Skeletal muscle tissue (tissue), 3 donors: ENCODE measurements at regions not wholly inside any gene's neighbourhood (a gene's known extent, or its start where the extent isn't known, plus 50 kb on each side); places are given as distances from the start of the nearest gene placed in this dataset.

Source experiments
- H3K27ac ChIP-seq: one replicate; pipeline ENCODE4 v1.7.0; 2013; ENCODE audit warnings: mild to moderate bottlenecking, low read depth, low read length, inconsistent platforms
- H3K27me3 ChIP-seq, 3 donors: one replicate each; pipeline ENCODE4 v1.7.0; 2013; ENCODE audit warnings: low read length in 3 of 3; ENCODE audit not compliant: control insufficient read depth in 3 of 3, insufficient read depth in 3 of 3
- H3K36me3 ChIP-seq, 3 donors: one replicate each; pipeline ENCODE4 v1.7.0; 2013; ENCODE audit warnings: low read length in 3 of 3; ENCODE audit not compliant: control insufficient read depth in 3 of 3, insufficient read depth in 3 of 3
- H3K4me1 ChIP-seq, 3 donors: one replicate each; pipeline ENCODE4 v1.7.0; 2013; ENCODE audit warnings: low read length in 3 of 3, mild to moderate bottlenecking in 3 of 3; ENCODE audit not compliant: control insufficient read depth in 3 of 3, insufficient read depth in 3 of 3
- H3K4me3 ChIP-seq, 3 donors: one replicate each; pipeline ENCODE4 v1.7.0; 2013; ENCODE audit warnings: low read length in 3 of 3
- H3K9ac ChIP-seq, 3 donors: one replicate each; pipeline ENCODE4 v1.7.0; 2013; ENCODE audit warnings: low read length in 3 of 3, mild to moderate bottlenecking in 3 of 3, moderate library complexity in 2 of 3, low read depth in 1 of 3
- H3K9me3 ChIP-seq, 3 donors: one replicate each; pipeline ENCODE4 v1.7.0; 2013; ENCODE audit warnings: low read length in 3 of 3; ENCODE audit not compliant: control insufficient read depth in 3 of 3
- donor health status: Osteomylitis.

GRCh38 chr3:72388644-72389043 lies 459.6 kb downstream of the SHQ1 start:
- H3K27ac ChIP-seq, result no peak overlapping the region
- H3K27me3 ChIP-seq, result no peaks in the 10 kb centered on the region
- H3K4me3 ChIP-seq, result no peak overlapping the region
- no peaks in the 10 kb centered on the region for H3K36me3 ChIP-seq
- no peaks in the 10 kb centered on the region for H3K9me3 ChIP-seq
- H3K4me1 ChIP-seq, result peaks cover 0 to 12% (median 9%) of the 10 kb centered on the region in 3 donors
- no peak overlapping the region for H3K9ac ChIP-seq

GRCh38 chr3:72388117-72388516 lies 460.1 kb downstream of the SHQ1 start:
- Histone ChIP-seq H3K9ac (no peak overlapping the region), H3K9me3 (no peaks in the 10 kb centered on the region), H3K27ac (no peak overlapping the region), H3K36me3 (no peaks in the 10 kb centered on the region), H3K4me3 (no peak overlapping the region), H3K27me3 (no peaks in the 10 kb centered on the region), H3K4me1 (peaks cover 0 to 18% (median 9%) of the 10 kb centered on the region in 3 donors)

GRCh38 chr3:72386327-72387000 lies 461.8 kb downstream of the SHQ1 start:
- H3K4me3 ChIP-seq, result no peak overlapping the region
- H3K9ac ChIP-seq, result no peak overlapping the region
- H3K4me1 ChIP-seq, result peaks cover 11 to 30% (median 20%) of the 10 kb centered on the region in 3 donors

GRCh38 chr3:72385167-72385566 lies 463.1 kb downstream of the SHQ1 start:
- H3K9me3 ChIP-seq, result no peaks in the 10 kb centered on the region
- H3K27me3 ChIP-seq, result no peaks in the 10 kb centered on the region
- no peak overlapping the region for H3K27ac ChIP-seq
- H3K9ac ChIP-seq, result no peak overlapping the region
- H3K36me3 ChIP-seq, result no peaks in the 10 kb centered on the region
- peaks cover 15 to 37% (median 23%) of the 10 kb centered on the region in 3 donors for H3K4me1 ChIP-seq
- no peak overlapping the region for H3K4me3 ChIP-seq

More at GRCh38 chr3:72386327-72387000, 461.8 kb downstream of the SHQ1 start:
- H3K27ac ChIP-seq, result no peak overlapping the region
- no peaks in the 10 kb centered on the region for H3K36me3 ChIP-seq
- no peaks in the 10 kb centered on the region for H3K9me3 ChIP-seq
- no peaks in the 10 kb centered on the region for H3K27me3 ChIP-seq

GRCh38 chr3:72384602-72385001 lies 463.6 kb downstream of the SHQ1 start:
- Histone ChIP-seq H3K4me1 (peaks cover 17 to 41% (median 23%) of the 10 kb centered on the region in 3 donors), H3K27me3 (no peaks in the 10 kb centered on the region), H3K36me3 (no peaks in the 10 kb centered on the region), H3K27ac (no peak overlapping the region), H3K4me3 (no peak overlapping the region), H3K9ac (no peak overlapping the region), H3K9me3 (no peaks in the 10 kb centered on the region)

- no peaks in the 10 kb centered on the region for H3K27me3 ChIP-seq
- H3K9ac ChIP-seq, result no peak overlapping the region
- H3K27ac ChIP-seq, result no peak overlapping the region
- H3K36me3 ChIP-seq, result peaks cover 0 to 1% (median under 1%) of the 10 kb centered on the region in 3 donors
- H3K4me3 ChIP-seq, result no peak overlapping the region
- H3K9me3 ChIP-seq, result no peaks in the 10 kb centered on the region
- peaks cover 17 to 42% (median 23%) of the 10 kb centered on the region in 3 donors for H3K4me1 ChIP-seq
These were observed 464.4 kb downstream of the SHQ1 start for GRCh38 chr3:72383883-72384282.

GRCh38 chr3:72383230-72383629 lies 465.0 kb downstream of the SHQ1 start:
- peaks cover 17 to 42% (median 23%) of the 10 kb centered on the region in 3 donors for H3K4me1 ChIP-seq

GRCh38 chr3:72382460-72382859 lies 465.8 kb downstream of the SHQ1 start:
- peaks cover 17 to 42% (median 23%) of the 10 kb centered on the region in 3 donors for H3K4me1 ChIP-seq

More at GRCh38 chr3:72383230-72383629, 465.0 kb downstream of the SHQ1 start:
- Histone ChIP-seq H3K4me3 (no peak overlapping the region), H3K27ac (no peak overlapping the region), H3K9ac (no peak overlapping the region), H3K36me3 (peaks cover 5 to 7% (median 7%) of the 10 kb centered on the region in 3 donors), H3K9me3 (no peaks in the 10 kb centered on the region), H3K27me3 (no peaks in the 10 kb centered on the region)

GRCh38 chr3:72381584-72381983 lies 466.7 kb downstream of the SHQ1 start:
- no peak overlapping the region for H3K4me3 ChIP-seq
- peaks cover 17 to 42% (median 23%) of the 10 kb centered on the region in 3 donors for H3K4me1 ChIP-seq
- peaks cover 7 to 14% (median 9%) of the 10 kb centered on the region in 3 donors for H3K36me3 ChIP-seq
- no peaks in the 10 kb centered on the region for H3K9me3 ChIP-seq
- no peak overlapping the region for H3K27ac ChIP-seq
- H3K27me3 ChIP-seq, result no peaks in the 10 kb centered on the region
- no peak overlapping the region for H3K9ac ChIP-seq

More at GRCh38 chr3:72382460-72382859, 465.8 kb downstream of the SHQ1 start:
- Histone ChIP-seq H3K4me3 (no peak overlapping the region), H3K36me3 (peaks cover 7 to 10% (median 9%) of the 10 kb centered on the region in 3 donors), H3K9me3 (no peaks in the 10 kb centered on the region), H3K27ac (no peak overlapping the region), H3K27me3 (no peaks in the 10 kb centered on the region), H3K9ac (no peak overlapping the region)

GRCh38 chr3:72380711-72381493 lies 467.3 kb downstream of the SHQ1 start:
- Histone ChIP-seq H3K27me3 (no peaks in the 10 kb centered on the region), H3K27ac (no peak overlapping the region), H3K36me3 (peaks cover 7 to 14% (median 9%) of the 10 kb centered on the region in 3 donors), H3K4me1 (peaks cover 17 to 42% (median 23%) of the 10 kb centered on the region in 3 donors), H3K9ac (no peak overlapping the region), H3K4me3 (no peak overlapping the region), H3K9me3 (no peaks in the 10 kb centered on the region)
